CD4-positive, alpha-beta T cell treated with Interferon gamma for 1 hour (primary cell): ENCODE measurements at regions not wholly inside any gene's neighbourhood (a gene's known extent, or its start where the extent isn't known, plus 50 kb on each side); places are given as distances from the start of the nearest gene placed in this dataset.
"Not testable (repeated sequence)": the region's sequence is repeated elsewhere in the genome, so short reads cannot be mapped to it uniquely, and the experiment has no call there.

Experiments used
- DNase-seq: peaks from one replicate; pipeline ENCODE4 v3.0.0-alpha.2; 2020

GRCh38 chr17:21517538-21518293 is 141.6 kb downstream of the KCNJ12 start:
- DNase-seq: no peak

DNA sequence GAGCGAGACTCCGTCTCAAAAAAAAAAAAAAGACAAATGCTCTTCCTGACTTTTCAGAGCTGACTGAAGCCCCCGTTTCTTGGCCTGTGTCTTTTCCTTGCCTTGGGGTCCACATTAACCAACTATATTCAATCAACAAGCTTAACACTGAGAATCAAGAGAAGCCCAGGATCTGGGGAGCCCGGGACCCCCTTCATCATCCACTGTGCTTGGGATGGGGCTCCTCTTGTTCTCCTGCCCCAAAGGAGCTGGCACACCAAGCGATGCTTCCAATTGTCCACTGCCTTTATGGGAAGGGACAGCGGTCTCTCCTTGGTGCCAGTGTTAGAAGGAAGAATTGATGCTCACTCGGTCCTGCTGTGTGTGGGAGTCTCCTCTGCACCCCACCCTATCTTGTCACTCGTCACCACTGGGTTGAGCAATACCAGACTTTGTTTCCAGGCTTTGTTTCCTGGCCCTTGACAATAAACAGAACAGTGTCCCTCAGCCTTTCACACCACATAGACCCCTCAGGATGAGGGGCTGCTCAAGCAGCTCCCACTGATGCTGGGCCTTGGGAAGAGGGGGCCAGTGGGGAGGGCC is 146.7 kb downstream of the KCNJ12 start:
- DNase-seq: no peak

DNA sequence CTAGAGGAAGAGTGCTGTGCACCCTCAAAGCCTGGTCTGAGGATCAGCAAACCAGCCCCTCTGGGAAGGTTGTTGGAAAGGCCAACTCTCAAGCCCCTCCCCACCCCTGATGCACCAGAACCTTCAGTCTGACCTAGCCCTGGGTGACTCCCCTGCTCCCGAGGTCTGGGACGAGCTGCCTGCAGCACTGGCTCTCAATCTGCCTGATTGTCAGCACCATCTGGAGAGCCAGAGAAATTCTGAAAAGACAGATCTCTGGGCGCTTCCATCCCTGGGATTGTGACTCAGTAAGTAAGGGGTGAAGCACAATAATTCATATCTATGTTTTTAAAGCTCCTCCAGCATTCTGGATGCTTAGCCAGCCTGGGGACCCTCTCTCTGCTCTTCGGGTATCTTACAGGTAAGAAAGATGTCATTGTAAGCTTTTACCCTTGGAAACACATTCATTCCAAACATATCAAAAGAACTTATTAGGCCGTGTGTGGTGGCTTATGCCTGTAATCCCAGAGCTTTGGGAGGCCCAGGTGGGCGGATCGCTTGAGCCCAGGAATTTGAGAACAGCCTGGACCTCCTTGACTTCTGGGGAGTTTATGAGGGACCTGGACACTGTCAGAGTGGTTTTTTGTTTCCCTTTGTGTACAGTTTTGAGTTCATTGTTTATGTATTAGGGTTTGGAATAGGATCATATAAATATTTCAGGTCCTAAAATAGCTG is 147.5 kb downstream of the KCNJ12 start:
- DNase-seq: no peak

- no peak for DNase-seq
Measured at GRCh38 chr17:21524211-21524591, 148.0 kb downstream of the KCNJ12 start.

DNA sequence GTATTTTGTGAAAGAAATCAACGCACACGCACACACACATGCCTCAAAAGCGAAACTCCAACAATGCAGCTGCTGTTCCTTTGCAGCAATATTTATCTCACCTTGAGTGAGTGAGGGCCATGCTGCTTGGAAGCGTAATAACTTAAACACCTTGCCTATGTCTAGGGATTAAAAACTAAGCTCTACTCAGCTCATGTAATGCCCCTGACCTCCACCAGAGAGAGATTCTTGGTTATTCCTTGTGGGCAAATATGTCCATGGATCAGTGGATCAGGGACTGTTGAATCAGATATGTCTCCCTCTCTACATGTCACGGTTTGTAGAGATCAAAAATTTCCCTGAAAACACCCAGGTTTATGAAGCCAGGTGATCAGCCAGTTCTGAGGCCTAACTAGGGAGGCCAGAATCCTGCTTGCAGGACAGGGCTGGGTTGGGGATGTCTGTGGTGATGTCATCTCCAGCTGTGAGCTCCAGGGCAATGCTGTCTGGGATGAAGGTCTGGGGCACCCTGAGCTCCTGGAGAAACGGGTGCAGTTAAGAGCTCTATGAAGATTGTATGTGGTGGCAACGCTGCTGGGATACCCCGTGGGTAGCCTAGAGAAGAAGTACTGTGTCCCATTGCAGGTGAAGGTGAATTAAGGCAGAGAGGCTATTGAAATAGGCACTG is 149.4 kb downstream of the KCNJ12 start:
- no peak for DNase-seq

GRCh38 chr17:21528031-21528695 is 152.0 kb downstream of the KCNJ12 start:
- DNase-seq: no peak

GRCh38 chr17:21530311-21530710 is 154.2 kb downstream of the KCNJ12 start:
- DNase-seq: no peak

GRCh38 chr17:21530841-21531240 is 154.7 kb downstream of the KCNJ12 start:
- no peak for DNase-seq

- no peak for DNase-seq
Measured at GRCh38 chr17:21532763-21533385, 156.7 kb downstream of the KCNJ12 start.

- no peak for DNase-seq
Measured at GRCh38 chr17:21535686-21536375, 156.5 kb upstream of the KCNJ18 start.

- DNase-seq: no peak
Measured at GRCh38 chr17:21537302-21537701, 155.0 kb upstream of the KCNJ18 start.

DNA sequence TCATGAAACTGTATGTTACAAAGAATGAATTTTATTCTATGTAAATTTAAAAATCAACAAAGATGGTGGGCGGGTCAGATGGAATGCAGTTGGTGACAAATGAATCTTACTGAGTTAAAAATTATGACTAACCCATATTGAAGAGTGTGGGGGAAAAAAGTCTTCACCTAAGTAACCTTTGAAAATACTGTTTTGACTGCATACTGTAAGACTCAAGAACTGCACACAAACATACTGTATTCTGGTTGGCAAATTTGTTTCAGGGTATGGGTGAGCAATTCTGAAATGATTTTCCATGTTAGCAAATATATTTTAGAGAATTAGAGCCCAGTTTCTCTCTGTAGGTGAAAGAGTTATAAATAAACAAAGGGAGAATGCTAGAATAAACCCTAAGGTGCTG is 153.7 kb upstream of the KCNJ18 start:
- no peak for DNase-seq

GRCh38 chr17:21539146-21539545 is 153.2 kb upstream of the KCNJ18 start:
- DNase-seq: no peak

DNA sequence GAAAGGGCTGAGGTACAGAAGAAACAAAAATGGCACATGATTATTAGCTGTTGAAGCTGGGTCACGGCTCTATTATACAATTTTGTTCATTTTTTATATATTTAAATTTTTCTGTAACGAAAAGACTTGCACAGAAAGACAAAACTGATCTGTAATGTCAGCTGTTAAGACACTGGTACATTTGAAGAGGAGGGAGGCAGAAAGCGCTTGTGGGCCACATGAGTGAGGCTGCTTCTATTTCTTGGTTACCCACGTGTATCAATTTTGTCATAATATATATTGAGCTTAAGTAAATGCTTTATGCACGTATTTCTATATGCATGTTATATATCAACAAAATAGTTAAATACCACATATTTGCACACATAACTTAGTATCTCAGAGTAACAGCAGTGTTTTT is 151.8 kb upstream of the KCNJ18 start:
- no peak for DNase-seq

- DNase-seq: no peak
Measured at GRCh38 chr17:21542070-21542469, 150.3 kb upstream of the KCNJ18 start.

GRCh38 chr17:21542991-21543390 is 149.3 kb upstream of the KCNJ18 start:
- no peak for DNase-seq

DNA sequence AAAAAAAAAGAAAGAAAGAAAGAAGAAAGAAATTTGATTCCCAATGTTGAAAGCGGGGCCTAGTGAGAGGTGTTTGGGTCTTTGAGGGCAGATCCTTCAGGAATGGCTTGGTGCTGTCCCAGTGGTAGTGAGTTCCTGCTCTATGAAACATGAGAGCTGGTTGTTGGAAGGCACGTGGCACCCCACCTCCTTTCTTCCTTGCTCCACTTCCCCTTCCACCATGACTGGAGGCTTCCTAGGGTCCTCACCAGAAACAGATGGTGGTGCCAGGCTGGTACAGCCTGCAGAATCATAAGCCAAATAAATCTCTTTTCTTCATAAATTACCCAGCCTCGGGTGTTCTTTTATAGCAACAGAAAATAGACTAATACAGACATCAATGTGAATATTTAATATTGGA is 147.3 kb upstream of the KCNJ18 start:
- DNase-seq: no peak

- DNase-seq: no peak
Measured at GRCh38 chr17:21548236-21548635, 144.1 kb upstream of the KCNJ18 start.

GRCh38 chr17:21549107-21549687 is 143.1 kb upstream of the KCNJ18 start:
- no peak for DNase-seq

DNA sequence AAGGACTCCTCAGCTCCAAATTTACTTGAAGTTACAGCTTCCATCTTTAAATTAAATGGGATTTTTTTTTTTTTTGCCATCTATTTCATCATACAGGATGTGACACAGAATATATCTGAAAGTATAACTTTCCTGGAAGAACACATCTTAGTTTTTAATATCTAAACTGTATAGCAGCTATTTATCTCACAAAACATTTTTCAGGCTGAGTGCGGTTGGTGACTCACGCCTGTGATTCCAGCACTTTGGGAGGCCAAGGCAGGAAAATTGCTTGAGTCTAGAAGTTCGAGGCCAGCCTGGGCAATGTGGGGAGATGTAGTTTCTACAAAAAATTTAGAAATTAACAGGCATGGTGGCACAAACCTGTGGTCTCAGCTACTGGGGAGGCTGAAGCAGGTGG is 142.3 kb upstream of the KCNJ18 start:
- not testable (repeated sequence) for DNase-seq

DNA sequence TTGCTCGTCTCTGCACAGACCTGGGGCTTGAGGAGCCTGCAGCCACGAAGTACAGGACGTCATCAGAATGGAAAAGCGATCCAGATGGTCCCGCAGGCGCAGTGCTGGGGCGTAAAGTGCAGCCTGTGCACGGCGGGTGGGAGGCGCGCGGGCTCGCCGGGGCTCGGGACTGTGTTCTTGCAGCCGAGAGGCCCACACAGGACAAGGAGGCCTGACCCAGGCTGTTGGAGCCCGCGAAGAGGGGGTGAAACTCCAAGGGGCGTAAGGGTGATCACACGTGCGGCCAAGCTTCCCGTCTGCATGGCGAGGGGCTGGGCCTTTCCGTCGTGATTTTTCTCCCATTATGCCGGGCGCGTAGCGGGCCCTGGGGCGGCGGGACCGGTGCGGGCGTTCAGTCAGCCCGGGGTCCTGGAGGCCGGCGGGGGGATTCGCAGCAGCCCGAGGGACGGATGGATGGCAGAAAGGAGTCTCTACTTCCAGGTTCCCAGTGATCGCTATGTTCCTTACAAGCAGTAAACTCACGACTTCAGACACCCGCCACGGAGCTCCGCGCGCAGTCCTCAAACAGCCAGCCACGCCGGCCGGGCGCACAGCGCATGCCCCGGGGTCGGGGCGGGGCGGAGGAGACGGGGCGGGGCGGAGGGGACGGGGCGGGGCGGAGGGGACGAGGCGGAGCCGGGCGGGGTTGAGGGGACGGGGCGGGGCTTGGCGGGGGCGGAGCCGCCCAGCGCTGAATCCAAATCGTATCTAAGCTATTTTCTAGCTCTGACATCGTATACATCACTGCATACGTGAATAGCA is 141.0 kb upstream of the KCNJ18 start:
- peak; percentile 77 for DNase-seq
